Erythroblast (primary cell): ENCODE measurements at regions not wholly inside any gene's neighbourhood (a gene's known extent, or its start where the extent isn't known, plus 50 kb on each side); places are given as distances from the start of the nearest gene placed in this dataset.

ENCODE experiments used
- GATA1 ChIP-seq: IDR thresholded peaks from 2 replicates; pipeline ENCODE4 v1.6.1; 2011; ENCODE audit warnings: low read depth, mild to moderate bottlenecking, control low read depth, low read length, moderate library complexity
- POLR2A ChIP-seq: IDR thresholded peaks from 2 replicates; pipeline ENCODE4 v1.6.1; 2011; ENCODE audit warnings: mild to moderate bottlenecking, low read length

DNA sequence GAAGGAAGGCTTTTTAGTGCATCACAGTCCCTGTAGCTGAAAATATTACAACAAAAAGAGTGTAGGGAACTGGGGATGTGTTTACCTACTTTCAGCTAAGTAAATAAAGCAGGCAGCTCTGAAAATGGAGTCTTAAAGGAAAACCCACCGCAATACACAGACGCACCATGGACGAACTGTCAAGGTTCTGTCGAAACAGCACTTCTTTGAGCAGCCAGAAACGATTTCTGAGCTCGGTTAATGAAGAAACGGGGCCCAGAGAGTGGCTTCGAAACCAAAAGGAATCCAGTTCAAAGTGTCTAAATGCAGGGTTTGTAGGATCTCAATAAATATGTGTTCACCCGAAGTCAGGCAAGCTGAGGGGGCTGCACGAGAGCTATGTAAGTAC lies 275.4 kb upstream of the NEBL start:
- TF ChIP-seq POLR2A: no peak
- TF ChIP-seq GATA1: no peak
